DMS 273 treated with DMSO at 0.1 percent for 48 hours (cell line): ENCODE measurements at regions not wholly inside any gene's neighbourhood (a gene's known extent, or its start where the extent isn't known, plus 50 kb on each side); places are given as distances from the start of the nearest gene placed in this dataset.
A peak's percentile ranks its signal among the peaks of the same experiment; 100 is the strongest.
"Not testable (repeated sequence)": the region's sequence is repeated elsewhere in the genome, so short reads cannot be mapped to it uniquely, and the experiment has no call there.

Experiments
- DNase-seq: peaks from one replicate; lab custom pipeline; 2025; lab: John Stamatoyannopoulos, UW

DNA sequence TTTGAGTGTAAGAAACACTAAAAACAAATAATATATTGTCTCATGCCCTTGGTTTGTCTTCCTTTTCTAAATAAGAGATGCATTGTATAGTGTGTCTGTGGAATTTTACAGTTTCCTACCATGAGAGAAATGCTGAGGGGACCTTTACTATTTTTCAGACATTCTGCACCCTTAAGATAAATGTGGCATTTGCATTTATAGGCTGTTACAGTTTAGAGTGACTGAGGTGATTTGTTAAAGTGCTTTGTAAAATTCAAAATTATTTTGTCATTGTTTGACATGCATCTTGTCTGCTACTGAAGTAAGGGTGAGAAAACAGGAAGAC lies 78.9 kb upstream of the ZSWIM2 start:
- DNase-seq: no peak

- DNase-seq: no peak
Measured at GRCh38 chr2:186927185-186927866, 78.4 kb upstream of the ZSWIM2 start.

GRCh38 chr2:186925514-186925913 lies 76.5 kb upstream of the ZSWIM2 start:
- no peak for DNase-seq

GRCh38 chr2:186922316-186922715 lies 73.3 kb upstream of the ZSWIM2 start:
- not testable (repeated sequence) for DNase-seq

- DNase-seq: peak; percentile 11
Measured at GRCh38 chr2:186919296-186919695, 70.3 kb upstream of the ZSWIM2 start.

- DNase-seq: no peak
Measured at GRCh38 chr2:186918495-186918894, 69.5 kb upstream of the ZSWIM2 start.

DNA sequence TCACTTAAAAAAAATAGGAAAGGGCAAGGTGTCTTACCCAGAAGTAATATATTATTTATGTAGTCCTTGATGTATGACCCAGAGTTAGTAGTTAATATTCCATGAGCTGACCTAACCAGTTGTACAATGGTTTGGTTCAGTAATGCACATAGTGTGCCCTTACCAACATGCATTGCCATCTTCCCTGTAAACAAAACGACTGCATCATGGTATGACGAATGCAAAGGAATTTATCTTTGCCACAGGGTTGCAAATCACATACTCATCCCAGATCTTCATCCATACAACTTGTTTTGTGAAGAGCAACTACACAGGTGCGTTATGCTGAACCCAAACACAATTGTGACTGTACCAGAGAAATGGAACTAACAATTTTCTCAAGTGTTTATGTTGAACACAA lies 68.9 kb upstream of the ZSWIM2 start:
- DNase-seq: no peak

DNA sequence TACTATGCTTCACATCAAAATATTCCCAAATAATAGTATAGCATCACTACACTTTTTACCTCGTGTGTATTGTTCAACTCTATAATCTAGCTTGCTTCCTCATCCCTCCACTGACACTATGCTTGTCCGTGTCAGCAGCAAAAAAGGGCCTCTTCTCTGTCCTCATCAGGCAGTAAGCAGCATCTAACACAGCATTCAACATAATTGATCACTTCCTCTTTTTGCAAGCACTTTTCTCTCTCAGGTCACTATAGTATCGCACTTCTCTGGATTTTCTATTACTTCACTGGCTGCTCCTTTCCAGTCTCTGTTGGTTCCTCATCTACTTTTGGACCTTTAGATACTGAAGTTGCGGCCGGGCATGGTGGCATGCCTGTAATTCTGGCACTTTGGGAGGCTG lies 64.9 kb upstream of the ZSWIM2 start:
- DNase-seq: no peak

DNA sequence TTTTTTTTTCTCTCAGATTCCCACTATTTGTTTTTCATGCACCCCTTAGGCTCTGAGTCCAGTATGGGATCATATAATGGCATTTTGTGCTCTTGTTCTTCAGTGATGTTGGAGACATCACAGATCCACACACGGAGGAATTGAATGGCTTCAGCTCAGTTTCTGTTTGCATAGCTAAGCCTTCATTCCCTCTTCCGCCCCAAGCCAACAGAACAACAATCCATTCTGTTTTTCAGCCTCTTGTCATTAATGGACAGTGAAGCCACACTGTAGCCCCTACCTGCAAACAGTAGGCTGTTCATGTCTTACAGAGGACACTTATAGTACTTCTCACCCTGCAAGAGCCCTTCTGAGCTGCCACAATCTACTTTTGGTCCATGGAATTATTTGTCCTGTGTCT lies 64.0 kb upstream of the ZSWIM2 start:
- DNase-seq: no peak

DNA sequence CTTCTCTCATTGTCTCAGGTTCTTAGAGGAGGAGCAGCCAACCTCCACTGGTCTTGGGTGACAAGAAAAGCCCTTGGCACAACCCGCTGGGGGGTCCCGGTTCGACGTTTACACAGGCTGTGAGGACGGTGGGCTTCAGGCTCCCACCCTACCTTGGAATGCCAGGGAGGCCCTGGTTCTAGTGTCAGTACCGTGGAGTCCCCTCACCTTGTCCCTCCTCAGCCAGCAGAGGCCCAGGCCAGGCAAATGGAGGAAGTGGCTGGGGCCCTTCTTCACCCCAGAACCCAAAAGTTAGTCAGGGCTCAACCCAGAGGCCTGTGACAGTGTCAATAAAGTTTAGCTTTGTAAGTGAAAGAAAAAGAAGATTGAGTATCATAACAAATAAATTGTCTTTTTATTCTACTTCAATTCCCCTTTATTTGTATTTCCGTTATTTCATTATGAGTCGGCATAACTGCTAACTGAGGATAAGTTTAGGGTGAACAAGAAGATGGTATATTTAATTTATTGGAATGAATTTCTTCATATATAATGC lies 62.6 kb upstream of the ZSWIM2 start:
- no peak for DNase-seq

DNA sequence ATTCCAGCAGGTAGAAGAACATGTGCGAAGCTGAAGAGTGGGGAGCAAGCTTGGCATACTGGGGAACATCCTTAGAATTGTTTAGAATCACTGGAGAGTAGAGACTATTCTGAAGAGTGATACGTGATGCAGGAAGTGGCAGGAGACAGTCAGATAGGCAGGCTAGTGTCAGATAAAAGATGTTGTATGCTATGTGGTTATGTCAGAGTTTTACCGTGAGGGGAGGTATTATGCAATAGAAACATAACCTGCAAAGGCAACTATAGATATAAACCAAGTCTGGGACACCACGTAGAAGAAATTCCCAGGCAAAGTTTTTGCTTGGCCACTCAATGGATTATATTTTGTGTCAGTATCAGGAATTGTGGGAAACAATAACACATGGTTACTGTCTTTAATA lies 62.0 kb upstream of the ZSWIM2 start:
- DNase-seq: no peak

GRCh38 chr2:186909095-186909494 lies 60.1 kb upstream of the ZSWIM2 start:
- no peak for DNase-seq

GRCh38 chr2:186907897-186908296 lies 58.9 kb upstream of the ZSWIM2 start:
- no peak for DNase-seq

DNA sequence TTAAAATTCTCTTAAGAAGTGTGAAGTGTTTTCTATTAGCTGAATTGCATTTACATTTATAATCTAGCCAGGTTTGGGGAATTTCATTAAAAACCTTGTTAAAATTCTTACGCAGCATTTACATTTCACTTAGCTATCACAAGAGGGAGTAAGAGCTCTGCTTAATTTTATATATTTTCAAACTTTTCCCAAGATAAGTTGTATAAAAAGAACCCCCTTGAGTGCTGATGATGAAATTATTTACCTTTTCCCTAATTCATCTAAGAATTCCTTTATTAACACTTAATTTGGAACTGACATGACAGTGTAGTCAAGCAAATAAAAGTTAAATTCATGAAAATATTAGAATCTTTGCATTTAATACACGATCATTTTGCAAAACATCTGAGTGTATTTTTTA lies 54.2 kb upstream of the ZSWIM2 start:
- DNase-seq: no peak
